Sigmoid colon (tissue), 4 donors: ENCODE measurements at regions not wholly inside any gene's neighbourhood (a gene's known extent, or its start where the extent isn't known, plus 50 kb on each side); places are given as distances from the start of the nearest gene placed in this dataset.

Experiments used
- CTCF ChIP-seq, 4 experiments: fragments of 450-650 bp in 3 of 4; fragments of 200-600 bp in 1 of 4; IDR thresholded peaks; one replicate each; pipeline ENCODE4 v1.5.1; 2016 to 2019; ENCODE audit warnings: antibody characterized with exemption in 4 of 4, mild to moderate bottlenecking in 3 of 4, moderate library complexity in 2 of 4
- EP300 ChIP-seq, 4 donors: sonication (generic); formaldehyde crosslinking; IDR thresholded peaks; one replicate each; pipeline ENCODE4 v1.6.1; 2017; ENCODE audit warnings: antibody characterized with exemption in 4 of 4
- POLR2A ChIP-seq, 2 donors: fragments of 450-650 bp; IDR thresholded peaks; one replicate each; pipeline ENCODE4 v1.6.1; 2016; ENCODE audit warnings: antibody characterized with exemption in 2 of 2, mild to moderate bottlenecking in 2 of 2, moderate library complexity in 2 of 2

GRCh38 chr3:140769951-140770350, 92.1 kb downstream of the TRIM42 start:
- TF ChIP-seq CTCF (IDR thresholded peaks at IDR 0.05), result no peak
- no peak for TF ChIP-seq EP300 (IDR thresholded peaks at IDR 0.05)
- TF ChIP-seq POLR2A (IDR thresholded peaks at IDR 0.05), result no peak
